ENCODE measurements at regions not wholly inside any gene's neighbourhood (a gene's known extent, or its start where the extent isn't known, plus 50 kb on each side); places are given as distances from the start of the nearest gene placed in this dataset.

DNA sequence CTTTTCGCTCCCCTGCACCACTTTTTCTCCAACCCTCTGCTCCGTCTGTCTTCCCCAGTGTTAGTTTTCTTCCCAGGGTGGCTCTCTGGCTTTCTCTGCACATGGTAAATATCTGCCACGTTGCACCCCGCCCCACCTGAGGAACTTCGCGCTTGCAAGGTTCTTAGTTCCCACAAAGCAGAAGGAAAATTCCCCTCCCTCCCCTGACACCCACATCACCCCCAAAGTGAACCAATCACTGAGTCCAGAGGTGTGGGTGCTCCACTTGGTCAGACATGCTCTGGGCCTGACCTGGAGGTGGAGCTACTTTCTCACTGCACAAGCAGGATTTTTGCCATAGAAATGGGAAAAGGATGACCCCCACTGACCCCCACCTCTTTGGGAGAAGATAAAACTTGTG, 415.0 kb downstream of the FUT8 start:
- TF ChIP-seq, protein P1, sequence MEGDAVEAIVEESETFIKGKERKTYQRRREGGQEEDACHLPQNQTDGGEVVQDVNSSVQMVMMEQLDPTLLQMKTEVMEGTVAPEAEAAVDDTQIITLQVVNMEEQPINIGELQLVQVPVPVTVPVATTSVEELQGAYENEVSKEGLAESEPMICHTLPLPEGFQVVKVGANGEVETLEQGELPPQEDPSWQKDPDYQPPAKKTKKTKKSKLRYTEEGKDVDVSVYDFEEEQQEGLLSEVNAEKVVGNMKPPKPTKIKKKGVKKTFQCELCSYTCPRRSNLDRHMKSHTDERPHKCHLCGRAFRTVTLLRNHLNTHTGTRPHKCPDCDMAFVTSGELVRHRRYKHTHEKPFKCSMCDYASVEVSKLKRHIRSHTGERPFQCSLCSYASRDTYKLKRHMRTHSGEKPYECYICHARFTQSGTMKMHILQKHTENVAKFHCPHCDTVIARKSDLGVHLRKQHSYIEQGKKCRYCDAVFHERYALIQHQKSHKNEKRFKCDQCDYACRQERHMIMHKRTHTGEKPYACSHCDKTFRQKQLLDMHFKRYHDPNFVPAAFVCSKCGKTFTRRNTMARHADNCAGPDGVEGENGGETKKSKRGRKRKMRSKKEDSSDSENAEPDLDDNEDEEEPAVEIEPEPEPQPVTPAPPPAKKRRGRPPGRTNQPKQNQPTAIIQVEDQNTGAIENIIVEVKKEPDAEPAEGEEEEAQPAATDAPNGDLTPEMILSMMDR (IDR thresholded peaks at IDR 0.05), result no peak
- TF ChIP-seq POLR2A (IDR thresholded peaks at IDR 0.05), result no peak

All from thyroid gland (tissue), 4 donors.